Thyroid gland (tissue), 4 donors: ENCODE measurements at regions not wholly inside any gene's neighbourhood (a gene's known extent, or its start where the extent isn't known, plus 50 kb on each side); places are given as distances from the start of the nearest gene placed in this dataset.
"Not testable (repeated sequence)": the region's sequence is repeated elsewhere in the genome, so short reads cannot be mapped to it uniquely, and the experiment has no call there.

ENCODE experiments used
- DNase-seq, 2 donors: peaks; one replicate each; pipeline ENCODE4 v3.0.0-alpha.2; 2019
- H3K27ac ChIP-seq, 3 donors: fragments of 200-600 bp; sonication (generic); 1 replicate in 2 of 3; 2 replicates in 1 of 3; pipeline ENCODE4 v1.5.1; 2016 to 2019; ENCODE audit warnings: mild to moderate bottlenecking in 1 of 3, moderate library complexity in 1 of 3
- H3K27me3 ChIP-seq: fragments of 200-600 bp; sonication (generic); one replicate; pipeline ENCODE4 v1.5.1; 2019
- H3K36me3 ChIP-seq, 2 donors: fragments of 200-600 bp; sonication (generic); one replicate each; pipeline ENCODE4 v1.5.1; 2016 to 2019
- H3K4me1 ChIP-seq, 2 donors: fragments of 200-600 bp; sonication (generic); one replicate each; pipeline ENCODE4 v1.5.1; 2017 to 2019
- H3K4me3 ChIP-seq, 3 donors: fragments of 200-600 bp; sonication (generic); replicated peaks in 1 of 3; 1 replicate in 2 of 3; 2 replicates in 1 of 3; pipeline ENCODE4 v1.5.1; 2016; ENCODE audit warnings: mild to moderate bottlenecking in 1 of 3
- H3K9me3 ChIP-seq: fragments of 200-600 bp; sonication (generic); one replicate; pipeline ENCODE4 v1.5.1; 2017
- CTCF ChIP-seq, 6 experiments: fragments of 200-600 bp in 3 of 6; fragments of 450-650 bp in 3 of 6; sonication (generic) in 3 of 6; IDR thresholded peaks; one replicate each; pipeline ENCODE4 v1.5.1; 2016 to 2019; ENCODE audit warnings: antibody characterized with exemption in 6 of 6, mild to moderate bottlenecking in 2 of 6, inconsistent platforms in 1 of 6, moderate library complexity in 1 of 6
- POLR2A ChIP-seq, 2 donors: fragments of 450-650 bp; IDR thresholded peaks; one replicate each; pipeline ENCODE4 v1.6.1; 2017; ENCODE audit warnings: antibody characterized with exemption in 2 of 2, mild to moderate bottlenecking in 2 of 2, moderate library complexity in 1 of 2
- WGBS, 2 donors: methylation state at CpG; one replicate each; pipeline ENCODE4 v1.1.5; 2017; 5-methylcytosine and 5-hydroxymethylcytosine counted together
- intact Hi-C: fragments of 100-400 bp; cut with DNase I; formaldehyde crosslinking; loops from one replicate; pipeline ENCODE4 v1.15.1; 2023

- no peak overlapping the region for H3K27ac ChIP-seq
- no peaks in the 10 kb centered on the region for H3K4me1 ChIP-seq
- H3K4me3 ChIP-seq = no peak overlapping the region
- 34 to 43% methylated on average over 2 of the region's 2 CpGs for WGBS, 2 donors
- TF ChIP-seq POLR2A (IDR thresholded peaks at IDR 0.05) (no peak), CTCF (IDR thresholded peaks at IDR 0.05) (no peak)
- H3K36me3 ChIP-seq = no peaks in the 10 kb centered on the region
- peak; percentile 61 to 74 for DNase-seq
- H3K27me3 ChIP-seq = no peaks in the 10 kb centered on the region
- intact Hi-C loops = no loop called here
- H3K9me3 ChIP-seq = no peaks in the 10 kb centered on the region
Observed at GRCh38 chr2:107146181-107146580, 260.2 kb upstream of the ST6GAL2 start.

- H3K4me3 ChIP-seq, H3K36me3 ChIP-seq, H3K27me3 ChIP-seq, intact Hi-C loops, H3K4me1 ChIP-seq, H3K27ac ChIP-seq, DNase-seq, H3K9me3 ChIP-seq: not testable (repeated sequence)
- WGBS, 2 donors = 90 to 92% methylated on average over 5 of the region's 5 CpGs
Observed at GRCh38 chr2:107146645-107147044, 260.7 kb upstream of the ST6GAL2 start.

GRCh38 chr2:107148055-107148454, 262.1 kb upstream of the ST6GAL2 start:
- H3K27me3 ChIP-seq = no peaks in the 10 kb centered on the region
- intact Hi-C loops = no loop called here

GRCh38 chr2:107148496-107148895, 262.5 kb upstream of the ST6GAL2 start:
- H3K4me1 ChIP-seq = no peaks in the 10 kb centered on the region
- no peak for DNase-seq
- intact Hi-C loops = no loop called here
- H3K36me3 ChIP-seq = no peaks in the 10 kb centered on the region
- no peaks in the 10 kb centered on the region for H3K27me3 ChIP-seq
- TF ChIP-seq POLR2A (IDR thresholded peaks at IDR 0.05) (no peak), CTCF (IDR thresholded peaks at IDR 0.05) (no peak)
- whole genome bisulfite sequencing, 2 donors = 77 to 83% methylated on average over 3 of the region's 3 CpGs
- H3K27ac ChIP-seq = no peak overlapping the region
- H3K9me3 ChIP-seq = no peaks in the 10 kb centered on the region
- no peak overlapping the region for H3K4me3 ChIP-seq

More at GRCh38 chr2:107148055-107148454, 262.1 kb upstream of the ST6GAL2 start:
- Histone ChIP-seq H3K27ac (no peak overlapping the region), H3K4me3 (no peak overlapping the region), H3K36me3 (no peaks in the 10 kb centered on the region), H3K4me1 (no peaks in the 10 kb centered on the region), H3K9me3 (no peaks in the 10 kb centered on the region)
- no peak for TF ChIP-seq CTCF (IDR thresholded peaks at IDR 0.05)
- TF ChIP-seq POLR2A (IDR thresholded peaks at IDR 0.05) = no peak
- no peak for DNase-seq
- WGBS, 2 donors = 93 to 97% methylated on average over 3 of the region's 3 CpGs

GRCh38 chr2:107160640-107161239, 274.8 kb upstream of the ST6GAL2 start:
- intact Hi-C loops = no loop called here

More at GRCh38 chr2:107160640-107161239, 274.8 kb upstream of the ST6GAL2 start:
- no peak for TF ChIP-seq CTCF (IDR thresholded peaks at IDR 0.05)
- TF ChIP-seq POLR2A (IDR thresholded peaks at IDR 0.05) = no peak
- H3K36me3 ChIP-seq = no peaks in the 10 kb centered on the region
- H3K4me3 ChIP-seq = no peak overlapping the region
- no peaks in the 10 kb centered on the region for H3K27me3 ChIP-seq
- H3K27ac ChIP-seq = no peak overlapping the region
- DNase-seq = no peak
- no peaks in the 10 kb centered on the region for H3K4me1 ChIP-seq
- H3K9me3 ChIP-seq = no peaks in the 10 kb centered on the region
- 94% methylated on average over 5 of the region's 5 CpGs for WGBS, 2 donors
